GM21528 (cell line): ENCODE measurements at regions not wholly inside any gene's neighbourhood (a gene's known extent, or its start where the extent isn't known, plus 50 kb on each side); places are given as distances from the start of the nearest gene placed in this dataset.
A peak's percentile ranks its signal among the peaks of the same experiment; 100 is the strongest.

Source experiments
- ATAC-seq: cut with Tn5 transposase; IDR thresholded peaks from one replicate; pipeline ENCODE4 v1.9.1; 2021; ENCODE audit warnings: mild to moderate bottlenecking, moderate library complexity; ENCODE audit not compliant: unreplicated experiment, low FRiP score

DNA sequence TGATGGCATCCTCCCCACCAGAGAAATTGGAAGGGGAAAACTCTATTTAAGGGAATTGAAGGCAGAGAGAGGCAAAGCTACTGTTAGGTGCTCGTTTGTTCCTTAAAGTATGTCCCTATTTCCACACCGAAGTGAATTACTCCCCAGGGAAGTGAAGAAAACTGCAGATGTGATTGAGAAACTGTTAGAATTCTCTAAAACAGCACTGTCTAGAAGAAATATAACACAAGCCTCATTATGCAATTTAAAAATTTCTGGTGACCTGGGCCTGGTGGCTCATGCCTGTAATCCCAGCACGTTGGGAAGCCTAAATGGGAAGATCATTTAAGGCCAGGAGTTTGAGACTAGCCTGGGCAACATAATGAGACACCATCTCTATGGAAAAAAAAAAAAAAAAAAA, 305.0 kb downstream of the SHQ1 start:
- ATAC-seq = no peak

DNA sequence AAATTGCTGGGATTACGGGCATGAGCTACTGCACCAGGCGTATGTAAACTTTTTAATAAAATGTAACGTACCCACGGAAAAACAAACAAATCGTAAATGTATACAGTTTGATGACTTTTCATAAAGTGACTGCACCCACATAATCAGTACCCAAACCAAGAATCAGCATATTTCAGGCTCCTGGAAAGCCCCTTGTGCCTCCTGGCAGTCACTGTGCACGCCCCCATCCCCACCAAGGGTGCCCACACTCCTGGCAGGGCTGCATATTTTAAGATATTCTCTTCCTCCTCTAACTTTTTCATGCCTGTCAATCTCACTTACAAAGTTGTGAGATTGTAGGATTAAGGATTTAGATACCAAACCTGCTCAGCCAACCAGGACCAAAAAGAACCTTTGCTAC, 305.5 kb downstream of the SHQ1 start:
- no peak for ATAC-seq

GRCh38 chr3:72539856-72540255, 308.4 kb downstream of the SHQ1 start:
- ATAC-seq = no peak

DNA sequence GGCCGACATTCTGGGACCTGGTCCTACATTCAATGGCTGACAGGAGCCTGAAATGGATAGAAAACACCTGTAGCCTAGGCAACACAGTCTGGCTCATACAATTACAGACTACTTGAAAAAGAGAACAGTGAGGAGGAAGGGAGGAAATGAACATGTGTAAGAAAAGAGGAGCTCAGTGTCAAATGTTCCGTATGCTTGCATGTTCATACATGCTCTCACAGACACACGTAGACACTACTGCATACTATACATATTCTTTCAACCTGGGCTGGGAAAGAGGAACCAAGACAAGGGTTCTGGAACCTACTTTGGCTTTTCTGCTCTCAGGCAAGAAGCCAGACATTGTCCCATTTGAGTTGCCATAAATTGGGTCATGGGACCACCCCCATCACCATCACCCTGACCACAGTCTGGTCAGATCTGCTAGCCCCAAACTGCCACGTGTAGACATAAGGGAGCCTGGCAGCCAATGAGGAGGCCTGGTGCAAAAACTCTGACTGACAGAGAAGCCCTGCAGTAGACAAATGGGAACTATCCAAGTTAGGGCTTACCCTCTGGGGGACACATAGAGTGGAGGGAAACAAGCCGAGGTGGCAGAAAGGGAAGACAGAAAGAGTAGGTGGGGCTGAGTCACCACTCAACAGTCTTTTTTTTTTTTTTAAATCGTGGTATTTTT, 310.0 kb downstream of the SHQ1 start:
- ATAC-seq = no peak

- no peak for ATAC-seq
Measured at GRCh38 chr3:72537448-72537847, 310.8 kb downstream of the SHQ1 start.

DNA sequence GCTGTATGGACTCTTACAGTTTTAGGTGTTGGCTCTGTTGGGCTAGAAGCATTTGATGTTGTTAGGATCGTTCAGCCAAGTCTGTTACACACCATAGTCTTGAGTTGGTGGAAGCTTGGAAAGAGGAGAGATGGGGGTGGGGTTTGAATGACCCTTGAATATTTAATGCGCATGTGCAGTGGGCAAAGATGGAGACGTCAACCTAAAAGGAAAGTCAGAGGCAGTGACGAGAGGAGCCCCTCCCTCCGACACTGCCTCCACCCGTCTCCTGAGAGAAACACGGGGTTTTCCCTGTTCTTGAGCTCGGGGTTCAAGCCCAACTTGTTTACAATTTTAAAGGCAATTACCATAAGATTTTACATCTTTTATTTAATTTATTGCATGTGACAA, 311.4 kb downstream of the SHQ1 start:
- ATAC-seq = no peak

DNA sequence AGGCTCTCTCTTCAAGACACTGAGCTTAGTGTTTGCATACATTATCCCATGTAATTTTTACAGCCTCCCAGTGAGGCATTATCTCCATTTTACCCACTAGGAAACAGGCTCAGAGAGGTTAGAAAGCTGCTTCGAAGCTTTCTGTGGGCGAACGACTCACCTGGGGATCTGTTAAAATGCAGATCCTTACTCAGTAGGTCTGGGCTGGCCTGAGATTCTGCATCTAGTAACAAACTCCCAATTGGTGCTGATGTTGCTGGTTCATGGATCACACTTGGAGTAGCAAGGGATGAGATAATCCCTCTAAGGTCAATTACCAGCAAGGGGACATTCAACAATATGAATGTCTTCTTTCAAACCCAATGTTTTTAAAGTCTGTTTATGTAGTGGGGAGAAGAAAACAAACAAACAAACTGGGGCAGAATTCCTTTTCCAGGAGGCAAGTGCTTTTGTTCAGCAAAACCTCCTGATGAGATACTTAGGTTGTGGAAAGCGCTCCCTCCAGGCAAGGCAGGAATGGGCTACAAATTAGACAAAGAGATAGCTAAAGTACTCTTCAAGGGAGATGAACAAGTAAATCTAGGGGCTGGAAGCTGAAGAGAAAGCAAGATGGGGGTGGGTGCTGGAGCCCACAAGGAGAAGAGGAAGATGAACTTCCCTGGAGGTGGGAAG, 311.9 kb downstream of the SHQ1 start:
- no peak for ATAC-seq

DNA sequence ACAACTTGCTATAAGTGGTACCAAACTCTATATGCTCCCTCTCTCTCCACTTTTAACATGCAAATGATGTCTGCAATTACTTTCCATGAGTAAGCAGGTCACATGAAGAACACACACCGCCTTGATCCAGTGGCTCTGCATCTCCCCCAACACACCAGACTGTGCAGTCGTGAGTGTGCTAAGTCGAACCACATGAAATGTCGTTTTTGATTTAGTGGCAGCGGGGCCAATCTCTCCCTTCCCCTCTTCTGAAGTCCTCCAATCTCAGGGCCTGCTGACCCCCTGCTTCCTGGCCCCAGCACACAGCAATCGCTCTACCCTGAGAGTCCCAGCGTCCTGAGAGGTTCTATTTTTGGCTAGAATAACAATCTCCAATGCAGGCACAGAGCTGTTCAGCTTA, 312.5 kb downstream of the SHQ1 start:
- ATAC-seq = no peak

- ATAC-seq = no peak
Measured at GRCh38 chr3:72533591-72534473, 314.4 kb downstream of the SHQ1 start.

GRCh38 chr3:72530426-72530825, 317.8 kb downstream of the SHQ1 start:
- ATAC-seq = no peak

- ATAC-seq = no peak
Measured at GRCh38 chr3:72529081-72529480, 319.2 kb downstream of the SHQ1 start.

GRCh38 chr3:72523429-72524151, 324.7 kb downstream of the SHQ1 start:
- ATAC-seq = peak; percentile 91

- ATAC-seq = no peak
Measured at GRCh38 chr3:72520690-72521308, 327.4 kb downstream of the SHQ1 start.

DNA sequence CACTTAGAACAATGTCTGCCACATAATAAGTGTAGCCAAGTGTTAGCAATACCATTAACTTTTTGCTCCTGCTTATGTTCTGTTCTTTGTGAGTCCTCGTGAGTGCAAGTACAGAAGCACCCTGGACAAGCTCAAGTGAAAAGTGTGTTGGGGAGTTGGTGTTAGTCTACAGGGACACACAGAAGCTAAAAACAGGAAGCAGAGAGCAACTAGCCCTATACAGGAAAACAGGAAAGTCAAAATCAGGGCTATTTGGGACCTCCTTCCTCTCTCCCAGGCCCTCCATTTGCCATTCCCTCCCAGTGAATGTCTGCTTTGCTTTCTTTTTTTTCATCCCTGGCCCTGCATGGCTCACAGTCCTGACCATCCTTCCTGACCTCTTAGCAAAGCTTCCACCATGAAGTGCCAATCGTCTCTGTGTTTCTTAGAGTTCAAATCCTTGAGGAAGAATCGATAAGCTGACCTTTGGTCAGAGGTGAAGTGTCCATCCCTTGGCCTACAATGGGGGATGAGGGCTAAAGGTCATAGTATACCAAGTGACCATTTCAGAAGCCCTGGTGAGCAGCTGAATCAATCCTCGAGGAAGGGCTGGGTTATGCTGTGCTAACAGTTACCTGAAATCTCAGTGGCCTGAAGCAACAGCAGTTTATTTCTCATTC, 328.2 kb downstream of the SHQ1 start:
- ATAC-seq = no peak

GRCh38 chr3:72517921-72518424, 330.3 kb downstream of the SHQ1 start:
- no peak for ATAC-seq

GRCh38 chr3:72517336-72517735, 330.9 kb downstream of the SHQ1 start:
- no peak for ATAC-seq

- ATAC-seq = no peak
Measured at GRCh38 chr3:72516361-72516760, 331.9 kb downstream of the SHQ1 start.

DNA sequence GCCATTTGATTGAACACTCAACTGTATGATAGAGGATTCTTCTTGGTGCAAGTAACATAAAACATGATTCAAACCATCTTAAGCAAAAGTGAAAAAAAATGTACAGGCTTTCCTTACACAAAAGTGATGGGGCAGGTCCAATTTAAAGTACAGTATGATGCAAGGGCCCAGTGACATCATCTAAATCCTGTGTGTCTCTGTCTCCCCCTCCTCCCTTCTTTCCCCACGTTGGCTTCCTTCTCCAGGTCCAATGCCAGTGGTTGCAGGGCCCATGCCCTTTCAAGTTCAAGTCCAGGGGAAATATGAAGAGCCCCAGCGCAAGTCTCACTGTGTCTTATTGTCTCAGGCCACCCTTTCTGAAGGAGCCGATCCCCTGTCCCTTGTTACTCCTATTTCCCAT, 332.3 kb downstream of the SHQ1 start:
- no peak for ATAC-seq

DNA sequence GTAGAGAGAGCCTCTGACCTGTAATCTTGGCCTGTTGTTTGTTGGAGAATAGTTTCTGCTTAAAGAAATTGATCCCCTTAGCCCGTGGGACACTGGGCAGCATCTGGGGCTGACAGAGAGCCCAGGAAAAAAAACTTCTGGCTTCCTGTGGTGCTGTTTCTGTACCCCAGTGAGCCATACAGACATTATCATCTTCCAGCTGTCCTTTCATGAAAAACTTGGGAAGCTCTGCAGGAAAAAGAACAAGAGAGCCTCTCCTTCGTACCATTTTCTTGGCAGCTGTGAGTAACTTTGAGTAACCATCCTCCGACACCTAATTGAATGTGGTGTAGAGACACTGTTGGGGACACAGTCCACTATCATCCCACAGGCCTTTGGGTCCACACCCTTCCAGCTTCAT, 333.0 kb downstream of the SHQ1 start:
- no peak for ATAC-seq

DNA sequence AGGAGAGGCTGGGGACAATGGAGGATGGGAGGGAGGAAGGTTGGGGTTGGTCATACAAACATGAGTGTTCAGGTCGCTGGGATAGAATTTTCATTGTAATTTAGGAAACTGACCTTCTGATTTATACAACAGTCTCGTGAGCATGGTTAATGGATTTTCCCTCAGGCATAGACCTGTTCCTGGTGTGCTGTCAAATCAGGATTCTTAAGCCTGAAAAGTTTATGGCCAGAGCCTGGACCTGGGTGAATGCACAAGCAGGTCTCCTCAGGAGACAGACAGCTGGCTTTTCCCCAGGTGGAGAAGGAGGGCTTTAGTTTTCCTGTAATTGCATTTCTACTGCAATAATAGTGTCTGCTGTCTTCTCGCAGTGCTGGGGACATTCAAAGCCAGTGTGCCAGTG, 338.0 kb downstream of the SHQ1 start:
- ATAC-seq = no peak
